ENCODE measurements at regions not wholly inside any gene's neighbourhood (a gene's known extent, or its start where the extent isn't known, plus 50 kb on each side); places are given as distances from the start of the nearest gene placed in this dataset.
"Not testable (repeated sequence)": the region's sequence is repeated elsewhere in the genome, so short reads cannot be mapped to it uniquely, and the experiment has no call there.

DNA sequence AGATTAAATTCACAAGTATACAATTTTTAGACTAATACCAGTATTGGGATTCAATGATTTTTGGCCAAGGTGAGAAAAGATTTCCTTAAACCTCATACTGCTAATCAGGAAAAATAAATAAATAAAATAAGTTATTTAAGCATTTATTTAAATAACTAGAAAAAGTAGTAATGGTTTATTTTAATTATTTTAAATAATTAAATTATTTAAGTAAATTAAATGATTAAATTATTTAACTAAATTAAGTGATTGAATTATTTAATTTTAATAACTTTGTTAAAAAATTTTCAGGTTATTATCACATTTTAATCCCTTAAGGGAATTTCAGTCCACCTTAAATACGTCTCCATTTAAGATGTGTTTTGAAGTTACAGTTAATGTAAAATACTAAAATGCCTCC, 1831.5 kb upstream of the MIR17HG start:
- Histone ChIP-seq H3K4me1 (peaks cover 0 to 10% (median 3%) of the 10 kb centered on the region in 4 donors), H3K9me3 (peaks cover 0 to 1% (median 0%) of the 10 kb centered on the region in 4 donors), H3K4me3 (no peak overlapping the region), H3K27me3 (no peaks in the 10 kb centered on the region), H3K27ac (no peak overlapping the region), H3K36me3 (no peaks in the 10 kb centered on the region)
- intact Hi-C loops (cut with DNase I), result no loop called here
- DNase-seq, result no peak
- TF ChIP-seq POLR2AphosphoS5 (IDR thresholded peaks at IDR 0.05), result no peak
- TF ChIP-seq EP300 (IDR thresholded peaks at IDR 0.05), result no peak
- TF ChIP-seq CTCF (IDR thresholded peaks at IDR 0.05), result no peak
- no peak for TF ChIP-seq POLR2A (IDR thresholded peaks at IDR 0.05)
- WGBS, 2 donors, result 93 to 94% methylated on average over 1 of the region's 1 CpG

DNA sequence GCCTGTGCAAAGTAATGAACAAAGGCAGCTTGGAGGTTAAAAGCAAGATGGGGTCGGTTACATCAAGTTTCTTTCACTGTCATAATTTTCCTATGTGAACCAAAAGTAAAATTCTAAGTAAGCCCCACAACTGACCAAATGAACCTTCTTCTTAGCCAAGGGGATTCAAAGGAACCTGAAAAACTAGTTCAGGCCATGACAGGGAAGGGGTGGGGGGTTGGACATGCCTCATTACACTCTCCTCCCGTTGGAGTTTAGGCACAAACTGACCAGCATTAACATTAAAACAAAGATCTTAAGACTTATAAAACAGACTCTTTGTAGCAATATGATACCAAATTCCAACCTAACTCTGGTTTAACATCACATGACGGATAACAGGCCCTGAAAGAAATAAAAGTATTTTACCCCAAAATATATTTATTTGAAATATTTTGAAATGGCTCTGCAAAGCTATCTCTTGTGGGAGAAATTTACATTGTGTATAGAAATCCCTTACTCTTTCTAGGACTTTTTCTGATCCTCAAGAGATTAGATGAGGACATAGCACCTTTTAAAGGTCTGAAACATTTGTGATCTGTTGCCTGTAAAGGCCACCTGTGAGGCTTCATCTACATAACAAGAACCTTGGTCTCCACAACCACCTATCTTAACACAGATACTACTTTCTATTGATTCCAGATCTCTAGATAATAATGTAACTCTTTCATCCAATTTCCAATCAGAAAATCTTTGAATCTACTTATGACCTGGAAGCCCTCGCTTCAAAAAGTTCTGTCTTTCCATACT, 1829.0 kb upstream of the MIR17HG start:
- Histone ChIP-seq H3K9me3 (peaks cover 0 to 1% (median 0%) of the 10 kb centered on the region in 4 donors), H3K27ac (no peak overlapping the region), H3K4me1 (peaks cover 0 to 10% (median 3%) of the 10 kb centered on the region in 4 donors), H3K4me3 (no peak overlapping the region), H3K36me3 (no peaks in the 10 kb centered on the region), H3K27me3 (no peaks in the 10 kb centered on the region)
- DNase-seq, result no peak
- intact Hi-C loops (cut with DNase I), result no loop called here
- 71 to 75% methylated on average over 4 of the region's 4 CpGs for WGBS, 2 donors
- no peak for TF ChIP-seq POLR2AphosphoS5 (IDR thresholded peaks at IDR 0.05)
- TF ChIP-seq POLR2A (IDR thresholded peaks at IDR 0.05), result no peak
- no peak for TF ChIP-seq CTCF (IDR thresholded peaks at IDR 0.05)
- TF ChIP-seq EP300 (IDR thresholded peaks at IDR 0.05), result no peak

DNA sequence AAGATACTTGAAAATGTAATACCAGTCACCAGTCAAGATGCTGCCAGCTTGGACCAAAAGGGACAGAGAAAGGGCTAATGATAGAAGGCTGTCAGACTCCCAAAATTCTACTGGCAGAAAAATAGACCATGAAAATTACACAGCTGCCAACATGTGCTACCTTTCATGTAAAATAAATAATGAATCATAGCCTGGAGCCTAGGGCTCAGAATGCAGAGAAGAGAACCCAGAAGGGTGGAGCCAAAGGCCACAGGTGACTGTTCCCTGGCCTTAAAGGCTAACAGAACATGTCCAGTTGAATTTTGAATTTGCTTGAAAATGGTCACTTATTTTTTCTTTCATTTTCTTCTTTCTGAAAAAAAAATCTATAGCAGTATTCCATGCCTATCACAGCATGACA, 1827.0 kb upstream of the MIR17HG start:
- no peak overlapping the region for H3K4me3 ChIP-seq
- H3K36me3 ChIP-seq, result no peaks in the 10 kb centered on the region
- H3K27me3 ChIP-seq, result no peaks in the 10 kb centered on the region
- no peak overlapping the region for H3K27ac ChIP-seq
- TF ChIP-seq CTCF (IDR thresholded peaks at IDR 0.05), result no peak
- no peak for TF ChIP-seq POLR2AphosphoS5 (IDR thresholded peaks at IDR 0.05)
- TF ChIP-seq POLR2A (IDR thresholded peaks at IDR 0.05), result no peak
- no peak for TF ChIP-seq EP300 (IDR thresholded peaks at IDR 0.05)
- DNase-seq, result no peak
- H3K4me1 ChIP-seq, result no peaks in the 10 kb centered on the region
- H3K9me3 ChIP-seq, result peaks cover 0 to 1% (median 0%) of the 10 kb centered on the region in 4 donors
- intact Hi-C loops (cut with DNase I), result no loop called here

DNA sequence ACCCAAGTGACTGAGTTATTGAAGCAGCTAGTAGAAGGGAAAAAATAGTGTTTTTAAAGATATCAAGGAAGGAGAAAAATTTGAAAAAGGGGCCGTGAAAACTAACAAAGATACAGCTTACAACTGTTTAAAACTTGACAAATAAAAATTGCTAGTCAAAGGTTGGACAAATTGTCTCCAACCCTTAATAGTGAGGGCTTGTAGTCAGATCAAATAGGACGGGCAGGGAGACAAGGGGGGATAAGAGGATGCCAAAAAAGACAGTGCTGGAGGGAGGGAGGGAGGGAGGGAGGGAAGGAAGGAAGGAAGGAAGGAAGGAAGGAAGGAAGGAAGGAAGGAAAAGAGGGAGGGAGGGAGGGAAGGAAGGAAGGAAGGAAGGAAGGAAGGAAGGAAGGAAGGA, 1825.8 kb upstream of the MIR17HG start:
- DNase-seq; intact Hi-C loops (cut with DNase I): not testable (repeated sequence)
- 69 to 78% methylated on average over 2 of the region's 2 CpGs for WGBS, 2 donors

GRCh38 chr13:89541091-89542030, 1806.1 kb upstream of the MIR17HG start:
- Histone ChIP-seq H3K36me3 (no peaks in the 10 kb centered on the region), H3K27me3 (no peaks in the 10 kb centered on the region), H3K4me3 (no peak overlapping the region), H3K27ac (no peak overlapping the region), H3K4me1 (no peaks in the 10 kb centered on the region), H3K9me3 (peaks cover 0 to 7% (median 0%) of the 10 kb centered on the region in 4 donors)
- 87 to 89% methylated on average over 6 of the region's 6 CpGs for WGBS, 2 donors
- intact Hi-C loops (cut with DNase I), result no loop called here
- DNase-seq, result no peak
- TF ChIP-seq POLR2A (IDR thresholded peaks at IDR 0.05) (no peak), CTCF (IDR thresholded peaks at IDR 0.05) (no peak), EP300 (IDR thresholded peaks at IDR 0.05) (no peak), POLR2AphosphoS5 (IDR thresholded peaks at IDR 0.05) (no peak)

More for the DNA sequence above, 1825.8 kb upstream of the MIR17HG start:
- not testable (repeated sequence) for H3K36me3 ChIP-seq, H3K4me3 ChIP-seq, H3K4me1 ChIP-seq, H3K27ac ChIP-seq, H3K9me3 ChIP-seq, H3K27me3 ChIP-seq

Measured in sigmoid colon (tissue), 6 donors.